ENCODE measurements at regions not wholly inside any gene's neighbourhood (a gene's known extent, or its start where the extent isn't known, plus 50 kb on each side); places are given as distances from the start of the nearest gene placed in this dataset.

DNA sequence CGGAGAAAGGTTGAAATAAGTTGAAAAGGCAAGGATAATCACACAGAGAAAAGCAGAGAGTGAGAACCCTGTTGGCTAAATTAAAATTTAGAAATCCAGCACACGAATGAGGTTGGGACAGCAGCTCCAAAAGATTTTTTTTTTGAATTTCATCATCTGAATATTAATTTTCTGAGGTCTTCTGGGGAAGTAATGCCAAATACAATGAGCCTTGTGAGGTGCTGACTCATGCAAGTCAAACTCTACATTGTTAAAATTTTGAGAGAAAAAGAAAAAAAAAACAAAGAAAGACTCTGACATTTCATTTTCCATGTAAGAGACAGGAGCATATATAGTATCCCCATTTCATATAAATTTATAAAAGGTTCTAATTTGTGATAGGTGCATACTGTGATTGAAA lies 614.2 kb upstream of the CDH2 start:
- Histone ChIP-seq H3K4me3 (no peak overlapping the region), H3K36me3 (ENCODE audit: control insufficient read depth in 4 of 4, insufficient read depth in 4 of 4, low read length in 4 of 4) (no peaks in the 10 kb centered on the region), H3K9me3 (ENCODE audit: control insufficient read depth in 4 of 4, insufficient read depth in 3 of 4, low read length in 3 of 4) (no peaks in the 10 kb centered on the region), H3K4me1 (ENCODE audit: control insufficient read depth in 5 of 5, insufficient read depth in 5 of 5, low read length in 5 of 5) (peaks cover 0 to 8% (median 2%) of the 10 kb centered on the region in 5 donors), H3K27ac (ENCODE audit: low read depth in 1 of 2, low read length in 1 of 2) (no peak overlapping the region), H3K9ac (ENCODE audit: insufficient read depth in 1 of 2, low read length in 2 of 2) (no peak overlapping the region), H3K27me3 (ENCODE audit: control insufficient read depth in 3 of 3, insufficient read depth in 3 of 3, low read length in 2 of 3) (no peaks in the 10 kb centered on the region)
- TF ChIP-seq, protein P1, sequence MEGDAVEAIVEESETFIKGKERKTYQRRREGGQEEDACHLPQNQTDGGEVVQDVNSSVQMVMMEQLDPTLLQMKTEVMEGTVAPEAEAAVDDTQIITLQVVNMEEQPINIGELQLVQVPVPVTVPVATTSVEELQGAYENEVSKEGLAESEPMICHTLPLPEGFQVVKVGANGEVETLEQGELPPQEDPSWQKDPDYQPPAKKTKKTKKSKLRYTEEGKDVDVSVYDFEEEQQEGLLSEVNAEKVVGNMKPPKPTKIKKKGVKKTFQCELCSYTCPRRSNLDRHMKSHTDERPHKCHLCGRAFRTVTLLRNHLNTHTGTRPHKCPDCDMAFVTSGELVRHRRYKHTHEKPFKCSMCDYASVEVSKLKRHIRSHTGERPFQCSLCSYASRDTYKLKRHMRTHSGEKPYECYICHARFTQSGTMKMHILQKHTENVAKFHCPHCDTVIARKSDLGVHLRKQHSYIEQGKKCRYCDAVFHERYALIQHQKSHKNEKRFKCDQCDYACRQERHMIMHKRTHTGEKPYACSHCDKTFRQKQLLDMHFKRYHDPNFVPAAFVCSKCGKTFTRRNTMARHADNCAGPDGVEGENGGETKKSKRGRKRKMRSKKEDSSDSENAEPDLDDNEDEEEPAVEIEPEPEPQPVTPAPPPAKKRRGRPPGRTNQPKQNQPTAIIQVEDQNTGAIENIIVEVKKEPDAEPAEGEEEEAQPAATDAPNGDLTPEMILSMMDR (IDR thresholded peaks at IDR 0.05; ENCODE audit: control extremely low read depth, extremely low read depth) = no peak
- WGBS, 2 donors = 59 to 80% methylated on average over 2 of the region's 2 CpGs
- DNase-seq (no peak), ATAC-seq (ENCODE audit: insufficient read depth, low FRiP score) (no peak)

DNA sequence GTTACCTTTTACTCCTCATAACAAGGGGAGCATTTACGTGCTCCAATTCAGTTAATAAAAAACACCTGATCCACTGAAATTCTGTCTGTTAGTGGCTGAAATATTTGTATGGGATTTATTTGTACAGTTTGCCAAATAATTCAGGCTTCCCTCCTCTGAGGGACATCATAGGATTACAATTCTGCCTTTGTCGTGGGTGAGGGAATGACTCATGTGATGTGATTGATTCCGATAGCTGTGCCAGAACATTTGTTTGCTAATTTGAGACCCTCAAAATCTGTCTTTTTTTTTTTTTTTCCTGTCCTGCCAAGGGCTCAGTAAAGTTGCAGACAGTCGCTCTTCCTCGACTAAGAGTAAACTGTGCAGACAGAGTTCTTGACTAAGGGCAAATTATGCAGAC lies 612.6 kb upstream of the CDH2 start:
- TF ChIP-seq, protein P1 (IDR thresholded peaks at IDR 0.05; ENCODE audit: control extremely low read depth, extremely low read depth) = no peak
- DNase-seq = no peak
- peaks cover 0 to 8% (median 0%) of the 10 kb centered on the region in 5 donors for H3K4me1 ChIP-seq (ENCODE audit: control insufficient read depth in 5 of 5, insufficient read depth in 5 of 5, low read length in 5 of 5)
- H3K36me3 ChIP-seq (ENCODE audit: control insufficient read depth in 4 of 4, insufficient read depth in 4 of 4, low read length in 4 of 4) = no peaks in the 10 kb centered on the region
- ATAC-seq (ENCODE audit: insufficient read depth, low FRiP score) = no peak
- H3K27me3 ChIP-seq (ENCODE audit: control insufficient read depth in 3 of 3, insufficient read depth in 3 of 3, low read length in 2 of 3) = no peaks in the 10 kb centered on the region
- WGBS, 2 donors = 65 to 82% methylated on average over 5 of the region's 5 CpGs
- no peak overlapping the region for H3K9ac ChIP-seq (ENCODE audit: insufficient read depth in 1 of 2, low read length in 2 of 2)
- no peak overlapping the region for H3K4me3 ChIP-seq
- H3K9me3 ChIP-seq (ENCODE audit: control insufficient read depth in 4 of 4, insufficient read depth in 3 of 4, low read length in 3 of 4) = no peaks in the 10 kb centered on the region
- H3K27ac ChIP-seq (ENCODE audit: low read depth in 1 of 2, low read length in 1 of 2) = no peak overlapping the region

DNA sequence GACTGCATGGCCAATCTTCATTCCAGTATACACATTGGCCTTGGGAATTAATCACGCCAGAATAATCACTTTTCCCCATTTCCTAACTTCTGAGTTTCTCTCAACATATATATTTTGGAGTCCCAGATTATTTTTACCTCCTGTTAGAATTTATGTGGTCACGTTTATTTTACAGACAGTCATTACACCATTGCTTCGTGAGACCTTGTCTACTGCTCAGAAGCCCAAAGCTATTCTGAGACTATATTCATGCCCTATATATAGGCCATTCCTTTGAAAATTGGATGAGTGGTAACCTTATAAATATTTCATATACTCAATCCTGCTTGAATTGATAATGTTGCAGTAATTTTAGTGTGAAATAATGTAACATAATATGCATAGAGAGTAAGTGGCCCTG lies 610.0 kb upstream of the CDH2 start:
- Histone ChIP-seq H3K36me3 (ENCODE audit: control insufficient read depth in 4 of 4, insufficient read depth in 4 of 4, low read length in 4 of 4) (no peaks in the 10 kb centered on the region), H3K4me1 (ENCODE audit: control insufficient read depth in 5 of 5, insufficient read depth in 5 of 5, low read length in 5 of 5) (no peaks in the 10 kb centered on the region), H3K27me3 (ENCODE audit: control insufficient read depth in 3 of 3, insufficient read depth in 3 of 3, low read length in 2 of 3) (no peaks in the 10 kb centered on the region), H3K27ac (ENCODE audit: low read depth in 1 of 2, low read length in 1 of 2) (no peak overlapping the region), H3K9me3 (ENCODE audit: control insufficient read depth in 4 of 4, insufficient read depth in 3 of 4, low read length in 3 of 4) (no peaks in the 10 kb centered on the region), H3K4me3 (no peak overlapping the region), H3K9ac (ENCODE audit: insufficient read depth in 1 of 2, low read length in 2 of 2) (no peak overlapping the region)
- TF ChIP-seq, protein P1 (IDR thresholded peaks at IDR 0.05; ENCODE audit: control extremely low read depth, extremely low read depth) = no peak
- 54 to 61% methylated on average over 3 of the region's 3 CpGs for WGBS, 2 donors
- DNase-seq (no peak), ATAC-seq (ENCODE audit: insufficient read depth, low FRiP score) (no peak)

DNA sequence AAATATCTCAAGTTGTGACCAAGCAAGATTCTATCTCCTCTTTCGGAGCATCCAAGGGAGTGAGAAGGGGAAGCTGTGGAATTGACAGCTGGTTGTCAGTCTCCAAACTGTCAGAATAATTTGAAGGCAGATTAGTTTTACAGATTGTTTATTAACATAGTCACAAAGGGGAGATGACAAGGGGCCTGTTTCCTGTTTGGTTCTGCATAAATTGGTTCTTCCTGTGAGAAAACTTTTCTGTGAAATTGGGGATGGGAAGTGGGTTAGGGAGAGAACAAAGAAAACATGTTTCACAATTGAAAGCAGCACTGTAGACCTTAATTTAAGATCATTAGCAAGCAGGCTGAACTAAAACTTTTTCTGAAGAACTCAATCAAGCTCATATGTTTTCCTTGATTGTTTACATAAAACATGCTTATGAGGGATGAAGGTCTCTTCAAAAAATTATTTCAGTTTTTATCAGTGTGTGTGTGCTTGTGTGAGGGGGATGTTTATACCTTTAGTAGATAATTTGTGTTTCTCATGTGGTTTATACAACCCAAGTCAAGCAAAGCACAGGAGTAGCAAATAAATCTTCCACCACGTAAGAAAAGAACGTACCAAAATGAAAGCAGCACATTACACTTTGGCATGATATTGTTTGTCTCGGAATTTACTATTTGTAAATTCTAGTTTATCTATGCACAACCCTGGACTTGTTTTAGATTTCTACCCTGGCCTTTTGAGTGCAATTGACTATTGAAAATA lies 604.9 kb upstream of the CDH2 start:
- Histone ChIP-seq H3K27me3 (ENCODE audit: control insufficient read depth in 3 of 3, insufficient read depth in 3 of 3, low read length in 2 of 3) (no peaks in the 10 kb centered on the region), H3K36me3 (ENCODE audit: control insufficient read depth in 4 of 4, insufficient read depth in 4 of 4, low read length in 4 of 4) (no peaks in the 10 kb centered on the region), H3K9ac (ENCODE audit: insufficient read depth in 1 of 2, low read length in 2 of 2) (no peak overlapping the region), H3K27ac (ENCODE audit: low read depth in 1 of 2, low read length in 1 of 2) (no peak overlapping the region), H3K4me3 (no peak overlapping the region), H3K4me1 (ENCODE audit: control insufficient read depth in 5 of 5, insufficient read depth in 5 of 5, low read length in 5 of 5) (no peaks in the 10 kb centered on the region), H3K9me3 (ENCODE audit: control insufficient read depth in 4 of 4, insufficient read depth in 3 of 4, low read length in 3 of 4) (peaks cover 0 to 2% (median 0%) of the 10 kb centered on the region in 4 donors)
- TF ChIP-seq, protein P1 (IDR thresholded peaks at IDR 0.05; ENCODE audit: control extremely low read depth, extremely low read depth) = no peak
- DNase-seq (no peak), ATAC-seq (ENCODE audit: insufficient read depth, low FRiP score) (no peak)
- WGBS, 2 donors = 40 to 43% methylated on average over 4 of the region's 4 CpGs

Data from lung (tissue), 11 donors.